Peyer's patch (tissue), 4 donors: ENCODE measurements at regions not wholly inside any gene's neighbourhood (a gene's known extent, or its start where the extent isn't known, plus 50 kb on each side); places are given as distances from the start of the nearest gene placed in this dataset.

Source experiments
- DNase-seq, 3 donors: peaks; one replicate each; pipeline ENCODE4 v3.0.0-alpha.2; 2017 to 2019
- H3K27ac ChIP-seq, 4 donors: fragments of 200-600 bp; sonication (generic); one replicate each; pipeline ENCODE4 v1.5.1; 2016 to 2019
- H3K27me3 ChIP-seq, 2 donors: fragments of 200-600 bp; sonication (generic); one replicate each; pipeline ENCODE4 v1.5.1; 2019
- H3K36me3 ChIP-seq, 3 donors: fragments of 200-600 bp; sonication (generic); one replicate each; pipeline ENCODE4 v1.5.1; 2016 to 2019
- H3K4me1 ChIP-seq, 4 donors: fragments of 200-600 bp; sonication (generic); one replicate each; pipeline ENCODE4 v1.5.1; 2016 to 2019
- H3K4me3 ChIP-seq, 4 donors: fragments of 200-600 bp; sonication (generic); 1 replicate in 3 of 4; 2 replicates in 1 of 4; pipeline ENCODE4 v1.5.1; 2016 to 2019; ENCODE audit warnings: mild to moderate bottlenecking in 1 of 4
- H3K9me3 ChIP-seq, 4 donors: fragments of 200-600 bp; sonication (generic); one replicate each; pipeline ENCODE4 v1.5.1; 2016 to 2019; ENCODE audit warnings: mild to moderate bottlenecking in 1 of 4
- CTCF ChIP-seq, 6 experiments: fragments of 450-650 bp in 4 of 6; fragments of 200-600 bp in 2 of 6; sonication (generic) in 1 of 6; IDR thresholded peaks; one replicate each; pipeline ENCODE4 v1.5.1; 2017 to 2019; ENCODE audit warnings: antibody characterized with exemption in 6 of 6, mild to moderate bottlenecking in 3 of 6, moderate library complexity in 1 of 6
- POLR2A ChIP-seq, 2 donors: fragments of 450-650 bp; IDR thresholded peaks; one replicate each; pipeline ENCODE4 v1.5.1; 2017; ENCODE audit warnings: antibody characterized with exemption in 2 of 2, mild to moderate bottlenecking in 2 of 2, moderate library complexity in 2 of 2

- Histone ChIP-seq H3K9me3 (no peaks in the 10 kb centered on the region), H3K36me3 (no peaks in the 10 kb centered on the region), H3K4me3 (no peak overlapping the region), H3K27ac (no peak overlapping the region), H3K27me3 (no peaks in the 10 kb centered on the region), H3K4me1 (no peaks in the 10 kb centered on the region)
- TF ChIP-seq POLR2A (IDR thresholded peaks at IDR 0.05) (no peak), CTCF (IDR thresholded peaks at IDR 0.05) (no peak)
- no peak for DNase-seq
Measured at GRCh38 chr14:49121246-49121645, 464.9 kb downstream of the RPS29 start.

GRCh38 chr14:49114161-49114893 lies 471.9 kb downstream of the RPS29 start:
- TF ChIP-seq POLR2A (IDR thresholded peaks at IDR 0.05): no peak
- TF ChIP-seq CTCF (IDR thresholded peaks at IDR 0.05): no peak
- no peaks in the 10 kb centered on the region for H3K9me3 ChIP-seq
- H3K4me3 ChIP-seq: no peak overlapping the region
- no peaks in the 10 kb centered on the region for H3K36me3 ChIP-seq
- no peak for DNase-seq
- no peaks in the 10 kb centered on the region for H3K4me1 ChIP-seq
- no peak overlapping the region for H3K27ac ChIP-seq
- no peaks in the 10 kb centered on the region for H3K27me3 ChIP-seq

- DNase-seq: no peak
- no peak for TF ChIP-seq POLR2A (IDR thresholded peaks at IDR 0.05)
- no peak for TF ChIP-seq CTCF (IDR thresholded peaks at IDR 0.05)
- no peaks in the 10 kb centered on the region for H3K4me1 ChIP-seq
Measured at GRCh38 chr14:49106741-49107667, 479.2 kb downstream of the RPS29 start.

DNA sequence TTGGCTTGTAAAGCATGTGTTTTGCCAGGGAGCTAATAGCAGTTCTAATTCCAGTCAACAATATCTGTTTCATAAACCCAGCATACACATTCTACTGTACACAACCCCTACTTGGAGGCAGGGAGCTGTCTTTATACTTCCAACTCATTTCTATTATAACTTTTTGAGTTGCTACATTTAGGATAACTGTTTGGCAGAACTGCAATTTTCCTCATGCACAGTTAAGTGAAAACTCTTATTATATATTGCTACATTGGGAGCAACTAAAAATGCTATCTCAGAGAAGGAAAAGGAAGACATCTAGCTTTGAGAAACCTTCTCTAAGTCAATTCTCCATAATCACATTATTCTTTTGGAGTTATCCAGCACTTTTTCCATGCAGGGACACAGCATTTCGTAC lies 480.2 kb downstream of the RPS29 start:
- DNase-seq: no peak
- Histone ChIP-seq H3K4me1 (no peaks in the 10 kb centered on the region), H3K36me3 (no peaks in the 10 kb centered on the region), H3K4me3 (no peak overlapping the region), H3K27ac (no peak overlapping the region), H3K9me3 (no peaks in the 10 kb centered on the region), H3K27me3 (no peaks in the 10 kb centered on the region)
- TF ChIP-seq CTCF (IDR thresholded peaks at IDR 0.05) (no peak), POLR2A (IDR thresholded peaks at IDR 0.05) (no peak)

More at GRCh38 chr14:49106741-49107667, 479.2 kb downstream of the RPS29 start:
- no peaks in the 10 kb centered on the region for H3K36me3 ChIP-seq
- no peaks in the 10 kb centered on the region for H3K27me3 ChIP-seq
- no peak overlapping the region for H3K4me3 ChIP-seq
- H3K27ac ChIP-seq: no peak overlapping the region
- no peaks in the 10 kb centered on the region for H3K9me3 ChIP-seq

DNA sequence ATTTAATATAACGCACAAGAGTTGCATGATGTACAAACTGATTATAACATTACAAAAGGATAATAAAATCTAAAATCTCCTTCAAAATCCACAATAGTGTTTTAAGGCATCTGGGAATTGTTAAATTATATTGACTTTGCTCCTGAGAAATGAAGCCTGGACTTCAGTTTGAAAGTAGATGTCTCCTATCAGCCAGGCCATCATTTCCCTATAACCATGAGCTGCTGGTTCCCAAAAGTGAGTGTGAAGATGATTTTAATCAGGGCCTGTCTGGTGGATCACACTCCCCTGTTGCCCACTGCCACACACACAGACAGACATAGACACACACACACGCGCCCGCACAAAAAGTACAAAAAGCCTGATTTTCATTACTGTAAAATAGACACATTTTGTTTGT lies 480.7 kb downstream of the RPS29 start:
- H3K27me3 ChIP-seq: no peaks in the 10 kb centered on the region
- H3K4me1 ChIP-seq: no peaks in the 10 kb centered on the region
- DNase-seq: no peak
- H3K36me3 ChIP-seq: no peaks in the 10 kb centered on the region
- H3K9me3 ChIP-seq: no peaks in the 10 kb centered on the region
- no peak overlapping the region for H3K4me3 ChIP-seq
- TF ChIP-seq CTCF (IDR thresholded peaks at IDR 0.05) (no peak), POLR2A (IDR thresholded peaks at IDR 0.05) (no peak)
- no peak overlapping the region for H3K27ac ChIP-seq
